ENCODE measurements at regions not wholly inside any gene's neighbourhood (a gene's known extent, or its start where the extent isn't known, plus 50 kb on each side); places are given as distances from the start of the nearest gene placed in this dataset.

DNA sequence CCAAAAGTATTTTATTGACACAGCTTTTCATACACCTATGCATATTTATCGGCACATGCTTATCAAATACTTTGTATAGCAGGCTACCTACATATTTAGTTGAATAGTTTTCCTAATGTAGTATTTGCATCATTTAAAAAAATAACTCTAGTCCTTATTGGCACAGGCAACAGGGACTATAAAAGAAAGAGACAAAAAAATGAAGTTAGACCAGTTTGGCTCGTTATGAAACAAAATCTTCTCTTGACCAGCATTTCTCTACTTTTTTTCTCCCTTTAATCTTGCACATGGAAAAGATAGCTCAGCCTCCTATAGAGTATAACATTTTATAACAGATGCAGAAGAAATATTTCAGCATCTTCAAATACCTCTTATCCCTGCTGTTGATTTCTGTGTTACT is 794.8 kb upstream of the MIR17HG start:
- BruUV-seq (replicated peaks), result no TSS peak
- no peak overlapping the region for H3K9ac ChIP-seq (ENCODE audit: low read length)
- no peak overlapping the region for H3K4me2 ChIP-seq (ENCODE audit: low read length)
- TF ChIP-seq POLR2A (IDR thresholded peaks at IDR 0.05; ENCODE audit: borderline replicate concordance, extremely low read depth, insufficient read depth, insufficient read length) (no peak), TCF7L2 (IDR thresholded peaks at IDR 0.05; ENCODE audit: borderline replicate concordance, extremely low read depth, insufficient read depth, insufficient read length) (no peak), CEBPB (IDR thresholded peaks at IDR 0.05; ENCODE audit: low read depth) (no peak)
- TF ChIP-seq, protein P1, sequence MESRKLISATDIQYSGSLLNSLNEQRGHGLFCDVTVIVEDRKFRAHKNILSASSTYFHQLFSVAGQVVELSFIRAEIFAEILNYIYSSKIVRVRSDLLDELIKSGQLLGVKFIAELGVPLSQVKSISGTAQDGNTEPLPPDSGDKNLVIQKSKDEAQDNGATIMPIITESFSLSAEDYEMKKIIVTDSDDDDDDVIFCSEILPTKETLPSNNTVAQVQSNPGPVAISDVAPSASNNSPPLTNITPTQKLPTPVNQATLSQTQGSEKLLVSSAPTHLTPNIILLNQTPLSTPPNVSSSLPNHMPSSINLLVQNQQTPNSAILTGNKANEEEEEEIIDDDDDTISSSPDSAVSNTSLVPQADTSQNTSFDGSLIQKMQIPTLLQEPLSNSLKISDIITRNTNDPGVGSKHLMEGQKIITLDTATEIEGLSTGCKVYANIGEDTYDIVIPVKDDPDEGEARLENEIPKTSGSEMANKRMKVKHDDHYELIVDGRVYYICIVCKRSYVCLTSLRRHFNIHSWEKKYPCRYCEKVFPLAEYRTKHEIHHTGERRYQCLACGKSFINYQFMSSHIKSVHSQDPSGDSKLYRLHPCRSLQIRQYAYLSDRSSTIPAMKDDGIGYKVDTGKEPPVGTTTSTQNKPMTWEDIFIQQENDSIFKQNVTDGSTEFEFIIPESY (IDR thresholded peaks at IDR 0.05; ENCODE audit: extremely low read depth, insufficient replicate concordance, low read length), result no peak
- H3K27ac ChIP-seq (ENCODE audit: low read depth, low read length), result no peak overlapping the region
- DNase-seq (ENCODE audit: low read depth, low spot score), result no peak
- ChIA-PET CTCF (no interaction called here), POLR2A (no interaction called here), RAD21 (ENCODE audit: low non-redundant PET in 1 of 2, low total read pairs in 2 of 2, uncharacterized antibody in 2 of 2, unreplicated experiment in 2 of 2) (no interaction called here)
- no peaks in the 10 kb centered on the region; a peak in 2 of 4 replicates for H3K9me3 ChIP-seq (ENCODE audit: control insufficient read depth in 1 of 2, insufficient read depth in 1 of 2, low read depth in 1 of 2, low read length in 2 of 2)
- no peaks in the 10 kb centered on the region for H3K36me3 ChIP-seq (ENCODE audit: control insufficient read depth in 1 of 2, insufficient read depth in 2 of 2, low read length in 2 of 2)
- no peaks in the 10 kb centered on the region for H3K27me3 ChIP-seq (ENCODE audit: insufficient read depth, low read length)
- no peaks in the 10 kb centered on the region for H3K9me2 ChIP-seq (ENCODE audit: insufficient read depth)
- intact Hi-C loops (cut with micrococcal nuclease), result no loop called here
- H4K20me1 ChIP-seq (ENCODE audit: insufficient read depth), result no peaks in the 10 kb centered on the region
- H3K79me2 ChIP-seq (ENCODE audit: insufficient read depth, low read length), result no peaks in the 10 kb centered on the region
- no peak for ATAC-seq
- H2AFZ ChIP-seq (ENCODE audit: low read depth, low read length, poor library complexity, severe bottlenecking), result no peak overlapping the region
- no peak overlapping the region for H3K4me3 ChIP-seq (replicated peaks in 1 of 2; ENCODE audit: low read depth in 1 of 2, low read length in 2 of 2)
- no peaks in the 10 kb centered on the region for H3K4me1 ChIP-seq (ENCODE audit: control insufficient read depth in 1 of 2, insufficient read depth in 2 of 2, low read length in 2 of 2)

DNA sequence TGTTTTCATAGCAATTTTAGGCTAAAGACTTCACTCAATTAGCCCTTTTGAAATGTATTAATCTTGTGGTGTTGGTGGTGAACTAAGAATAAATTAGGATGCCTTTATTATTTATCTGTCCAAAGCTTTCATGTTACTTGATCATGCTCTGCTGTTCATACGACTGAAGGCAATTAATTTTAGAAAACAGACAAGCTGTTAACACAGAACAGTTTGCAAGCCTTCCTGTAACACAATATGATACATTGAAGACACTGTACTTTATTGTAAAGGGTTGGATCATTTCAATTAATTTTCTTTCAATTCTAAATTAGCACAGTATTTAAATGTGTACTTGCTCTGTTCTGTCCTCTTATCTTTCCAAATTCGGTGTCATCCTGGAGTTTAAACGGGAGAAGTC is 794.3 kb upstream of the MIR17HG start:
- Histone ChIP-seq H3K27me3 (ENCODE audit: insufficient read depth, low read length) (no peaks in the 10 kb centered on the region), H2AFZ (ENCODE audit: low read depth, low read length, poor library complexity, severe bottlenecking) (no peak overlapping the region), H3K9ac (ENCODE audit: low read length) (no peak overlapping the region), H3K9me2 (ENCODE audit: insufficient read depth) (no peaks in the 10 kb centered on the region), H3K4me3 (replicated peaks in 1 of 2; ENCODE audit: low read depth in 1 of 2, low read length in 2 of 2) (no peak overlapping the region), H3K4me1 (ENCODE audit: control insufficient read depth in 1 of 2, insufficient read depth in 2 of 2, low read length in 2 of 2) (no peaks in the 10 kb centered on the region), H3K4me2 (ENCODE audit: low read length) (no peak overlapping the region), H3K27ac (ENCODE audit: low read depth, low read length) (no peak overlapping the region), H3K9me3 (ENCODE audit: control insufficient read depth in 1 of 2, insufficient read depth in 1 of 2, low read depth in 1 of 2, low read length in 2 of 2) (no peaks in the 10 kb centered on the region; a peak in 1 of 4 replicates), H3K79me2 (ENCODE audit: insufficient read depth, low read length) (no peaks in the 10 kb centered on the region), H4K20me1 (ENCODE audit: insufficient read depth) (no peaks in the 10 kb centered on the region), H3K36me3 (ENCODE audit: control insufficient read depth in 1 of 2, insufficient read depth in 2 of 2, low read length in 2 of 2) (no peaks in the 10 kb centered on the region)
- ChIA-PET POLR2A (no interaction called here), RAD21 (ENCODE audit: low non-redundant PET in 1 of 2, low total read pairs in 2 of 2, uncharacterized antibody in 2 of 2, unreplicated experiment in 2 of 2) (no interaction called here), CTCF (no interaction called here)
- TF ChIP-seq, protein P2, sequence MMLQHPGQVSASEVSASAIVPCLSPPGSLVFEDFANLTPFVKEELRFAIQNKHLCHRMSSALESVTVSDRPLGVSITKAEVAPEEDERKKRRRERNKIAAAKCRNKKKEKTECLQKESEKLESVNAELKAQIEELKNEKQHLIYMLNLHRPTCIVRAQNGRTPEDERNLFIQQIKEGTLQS (IDR thresholded peaks at IDR 0.05), result no peak
- TF ChIP-seq JUND (IDR thresholded peaks at IDR 0.05), result no peak
- no peak for TF ChIP-seq EZH2 (IDR thresholded peaks at IDR 0.05)
- TF ChIP-seq POLR2AphosphoS5 (IDR thresholded peaks at IDR 0.05; ENCODE audit: low read depth, low read length), result no peak
- TF ChIP-seq, protein P3, sequence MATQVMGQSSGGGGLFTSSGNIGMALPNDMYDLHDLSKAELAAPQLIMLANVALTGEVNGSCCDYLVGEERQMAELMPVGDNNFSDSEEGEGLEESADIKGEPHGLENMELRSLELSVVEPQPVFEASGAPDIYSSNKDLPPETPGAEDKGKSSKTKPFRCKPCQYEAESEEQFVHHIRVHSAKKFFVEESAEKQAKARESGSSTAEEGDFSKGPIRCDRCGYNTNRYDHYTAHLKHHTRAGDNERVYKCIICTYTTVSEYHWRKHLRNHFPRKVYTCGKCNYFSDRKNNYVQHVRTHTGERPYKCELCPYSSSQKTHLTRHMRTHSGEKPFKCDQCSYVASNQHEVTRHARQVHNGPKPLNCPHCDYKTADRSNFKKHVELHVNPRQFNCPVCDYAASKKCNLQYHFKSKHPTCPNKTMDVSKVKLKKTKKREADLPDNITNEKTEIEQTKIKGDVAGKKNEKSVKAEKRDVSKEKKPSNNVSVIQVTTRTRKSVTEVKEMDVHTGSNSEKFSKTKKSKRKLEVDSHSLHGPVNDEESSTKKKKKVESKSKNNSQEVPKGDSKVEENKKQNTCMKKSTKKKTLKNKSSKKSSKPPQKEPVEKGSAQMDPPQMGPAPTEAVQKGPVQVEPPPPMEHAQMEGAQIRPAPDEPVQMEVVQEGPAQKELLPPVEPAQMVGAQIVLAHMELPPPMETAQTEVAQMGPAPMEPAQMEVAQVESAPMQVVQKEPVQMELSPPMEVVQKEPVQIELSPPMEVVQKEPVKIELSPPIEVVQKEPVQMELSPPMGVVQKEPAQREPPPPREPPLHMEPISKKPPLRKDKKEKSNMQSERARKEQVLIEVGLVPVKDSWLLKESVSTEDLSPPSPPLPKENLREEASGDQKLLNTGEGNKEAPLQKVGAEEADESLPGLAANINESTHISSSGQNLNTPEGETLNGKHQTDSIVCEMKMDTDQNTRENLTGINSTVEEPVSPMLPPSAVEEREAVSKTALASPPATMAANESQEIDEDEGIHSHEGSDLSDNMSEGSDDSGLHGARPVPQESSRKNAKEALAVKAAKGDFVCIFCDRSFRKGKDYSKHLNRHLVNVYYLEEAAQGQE (IDR thresholded peaks at IDR 0.05; ENCODE audit: low read depth), result no peak
- TF ChIP-seq SRF (IDR thresholded peaks at IDR 0.05; ENCODE audit: low read depth), result no peak
- no peak for TF ChIP-seq CEBPB (IDR thresholded peaks at IDR 0.05; ENCODE audit: low read depth)
- no peak for TF ChIP-seq ELF1 (IDR thresholded peaks at IDR 0.05; ENCODE audit: borderline replicate concordance, low read depth)
- intact Hi-C loops (cut with micrococcal nuclease), result no loop called here
- ATAC-seq (no peak), DNase-seq (ENCODE audit: low read depth, low spot score) (no peak)
- BruUV-seq (replicated peaks), result no TSS peak

Measured in HCT116 (cell line).